Middle frontal gyrus (tissue), 1 donor: ENCODE measurements at regions not wholly inside any gene's neighbourhood (a gene's known extent, or its start where the extent isn't known, plus 50 kb on each side); places are given as distances from the start of the nearest gene placed in this dataset.

Source experiments
- DNase-seq: peaks from one replicate; pipeline ENCODE4 v3.0.0-alpha.2; 2015; ENCODE audit warnings: low spot score; ENCODE audit errors: extremely low spot score

GRCh38 chr12:124431971-124432370, 135.4 kb downstream of the NCOR2 start:
- no peak for DNase-seq

- DNase-seq = no peak
Measured at GRCh38 chr12:124430491-124430890, 135.6 kb downstream of the RFLNA start.

- DNase-seq = no peak
Measured at GRCh38 chr12:124429535-124429934, 134.6 kb downstream of the RFLNA start.

- no peak for DNase-seq
Measured at GRCh38 chr12:124428792-124429281, 133.9 kb downstream of the RFLNA start.

GRCh38 chr12:124428136-124428791, 133.4 kb downstream of the RFLNA start:
- DNase-seq = peak; percentile 58

- no peak for DNase-seq
Measured at GRCh38 chr12:124426594-124427555, 132.0 kb downstream of the RFLNA start.

GRCh38 chr12:124425667-124426066, 130.8 kb downstream of the RFLNA start:
- no peak for DNase-seq

- no peak for DNase-seq
Measured at GRCh38 chr12:124424516-124424905, 129.6 kb downstream of the RFLNA start.

GRCh38 chr12:124423761-124424515, 129.0 kb downstream of the RFLNA start:
- no peak for DNase-seq

GRCh38 chr12:124422570-124423523, 128.0 kb downstream of the RFLNA start:
- DNase-seq = no peak

GRCh38 chr12:124422142-124422569, 127.3 kb downstream of the RFLNA start:
- DNase-seq = no peak

GRCh38 chr12:124420996-124421674, 126.2 kb downstream of the RFLNA start:
- DNase-seq = no peak

- no peak for DNase-seq
Measured at GRCh38 chr12:124420041-124420995, 125.4 kb downstream of the RFLNA start.

GRCh38 chr12:124419292-124420040, 124.6 kb downstream of the RFLNA start:
- DNase-seq = no peak

- DNase-seq = no peak
Measured at GRCh38 chr12:124418791-124419190, 123.9 kb downstream of the RFLNA start.

- DNase-seq = no peak
Measured at GRCh38 chr12:124418156-124418555, 123.3 kb downstream of the RFLNA start.

- no peak for DNase-seq
Measured at GRCh38 chr12:124416516-124417395, 121.9 kb downstream of the RFLNA start.
